ENCODE measurements at regions not wholly inside any gene's neighbourhood (a gene's known extent, or its start where the extent isn't known, plus 50 kb on each side); places are given as distances from the start of the nearest gene placed in this dataset.

- Histone ChIP-seq H3K27me3 (no peaks in the 10 kb centered on the region), H3K4me3 (no peak overlapping the region), H3K27ac (no peak overlapping the region), H3K4me1 (no peaks in the 10 kb centered on the region), H3K36me3 (no peaks in the 10 kb centered on the region), H3K9me3 (no peaks in the 10 kb centered on the region)
- TF ChIP-seq CTCF (IDR thresholded peaks at IDR 0.05 in 4 of 5, conservative IDR thresholded peaks at IDR 0.05 in 1 of 5) (no peak), POLR2A (IDR thresholded peaks at IDR 0.05) (no peak)
- DNase-seq (no peak), ATAC-seq (no peak)
- intact Hi-C loops (cut with DNase I; ENCODE audit: low total_unique reads) = no loop called here
- in situ Hi-C loops (cut with MboI; ENCODE audit: low sequenced_read_pairs in 4 of 4) = no loop called here
Observed at GRCh38 chr7:125370502-125370901, 440.9 kb upstream of the POT1 start.

- TF ChIP-seq POLR2A (IDR thresholded peaks at IDR 0.05) (no peak), CTCF (IDR thresholded peaks at IDR 0.05 in 4 of 5, conservative IDR thresholded peaks at IDR 0.05 in 1 of 5) (no peak)
- DNase-seq (no peak), ATAC-seq (no peak)
- Histone ChIP-seq H3K27ac (no peak overlapping the region), H3K4me3 (no peak overlapping the region), H3K9me3 (no peaks in the 10 kb centered on the region), H3K27me3 (no peaks in the 10 kb centered on the region), H3K36me3 (no peaks in the 10 kb centered on the region), H3K4me1 (no peaks in the 10 kb centered on the region)
- intact Hi-C loops (cut with DNase I; ENCODE audit: low total_unique reads) = no loop called here
- in situ Hi-C loops (cut with MboI; ENCODE audit: low sequenced_read_pairs in 4 of 4) = no loop called here
Observed at GRCh38 chr7:125363873-125364272, 434.2 kb upstream of the POT1 start.

DNA sequence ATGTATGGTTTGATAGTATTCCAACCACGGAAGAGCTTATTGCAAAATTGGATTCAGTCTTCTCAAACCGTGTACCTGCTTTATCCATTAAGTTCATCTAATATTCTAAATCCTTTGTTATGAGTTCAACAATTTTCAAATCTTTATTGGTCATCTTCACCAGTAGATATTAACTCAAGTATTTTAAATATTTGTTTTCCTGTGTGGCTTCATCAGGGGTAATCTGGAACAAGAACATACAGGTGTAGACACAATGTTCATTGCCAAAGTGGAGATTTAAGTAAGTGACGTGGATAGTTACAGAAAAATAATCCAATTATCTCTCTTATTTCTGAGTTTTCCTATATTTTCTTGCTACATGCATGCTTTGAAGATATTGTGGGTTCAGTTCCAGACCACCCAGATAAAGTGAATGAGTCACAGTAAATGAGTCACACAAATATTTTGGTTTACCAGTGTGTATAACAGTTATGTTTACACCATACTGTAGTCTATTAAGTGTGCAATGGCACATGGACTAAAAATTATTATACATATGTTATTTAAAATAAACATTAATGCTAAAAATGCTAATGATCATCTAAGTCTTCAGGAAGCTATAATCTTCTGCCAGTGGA, 429.0 kb upstream of the POT1 start:
- intact Hi-C loops (cut with DNase I; ENCODE audit: low total_unique reads) (no loop called here), in situ Hi-C loops (cut with MboI; ENCODE audit: low sequenced_read_pairs in 4 of 4) (no loop called here)
- TF ChIP-seq CTCF (IDR thresholded peaks at IDR 0.05 in 4 of 5, conservative IDR thresholded peaks at IDR 0.05 in 1 of 5) (no peak), POLR2A (IDR thresholded peaks at IDR 0.05) (no peak)
- H3K9me3 ChIP-seq = no peaks in the 10 kb centered on the region
- no peaks in the 10 kb centered on the region for H3K27me3 ChIP-seq
- no peak overlapping the region for H3K4me3 ChIP-seq
- DNase-seq = no peak
- no peak for ATAC-seq
- H3K36me3 ChIP-seq = no peaks in the 10 kb centered on the region
- H3K4me1 ChIP-seq = no peaks in the 10 kb centered on the region
- no peak overlapping the region for H3K27ac ChIP-seq

DNA sequence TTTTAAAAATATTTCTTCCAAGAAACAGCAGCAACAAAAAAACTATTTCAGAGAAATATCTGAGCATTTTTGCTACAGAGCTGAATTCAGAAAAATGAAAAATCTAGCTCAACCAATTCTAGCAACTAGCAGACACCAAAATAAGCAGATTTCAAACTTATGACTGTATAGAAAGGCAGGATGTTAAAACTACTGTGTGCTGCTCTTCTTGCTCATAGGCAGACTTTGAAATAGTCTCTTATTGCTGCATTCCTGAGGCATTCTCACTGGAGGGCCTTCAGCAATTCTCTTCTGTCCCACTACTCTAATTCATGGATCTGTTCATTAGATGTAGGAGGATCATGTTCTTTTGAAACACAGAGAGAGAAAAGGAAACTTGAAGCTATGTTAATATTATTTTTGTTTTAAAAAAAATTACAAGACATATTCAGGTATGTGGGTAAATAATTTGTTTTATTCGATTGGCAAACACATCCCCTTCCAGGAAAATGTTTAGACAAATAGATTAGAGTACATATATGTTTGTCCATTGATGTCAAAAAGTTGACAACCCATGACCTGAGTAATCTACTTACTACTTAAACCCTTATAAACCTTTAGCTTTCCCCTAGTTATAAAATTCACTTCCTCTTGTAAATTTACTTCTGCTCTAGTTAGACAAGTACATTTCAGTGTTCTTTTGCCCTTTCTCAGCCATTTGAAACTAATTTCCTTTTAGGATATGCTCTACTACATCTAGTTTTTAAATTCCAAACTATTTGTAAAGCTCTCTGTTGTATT, 428.2 kb upstream of the POT1 start:
- DNase-seq (no peak), ATAC-seq (no peak)
- Histone ChIP-seq H3K4me3 (no peak overlapping the region), H3K4me1 (no peaks in the 10 kb centered on the region), H3K36me3 (no peaks in the 10 kb centered on the region), H3K9me3 (no peaks in the 10 kb centered on the region), H3K27ac (no peak overlapping the region), H3K27me3 (no peaks in the 10 kb centered on the region)
- no peak for TF ChIP-seq CTCF (IDR thresholded peaks at IDR 0.05 in 4 of 5, conservative IDR thresholded peaks at IDR 0.05 in 1 of 5)
- TF ChIP-seq POLR2A (IDR thresholded peaks at IDR 0.05) = no peak
- intact Hi-C loops (cut with DNase I; ENCODE audit: low total_unique reads) = no loop called here
- in situ Hi-C loops (cut with MboI; ENCODE audit: low sequenced_read_pairs in 4 of 4) = no loop called here

Data from gastrocnemius medialis (tissue), 4 donors.